Neural cell (in vitro differentiated cells): ENCODE measurements at regions not wholly inside any gene's neighbourhood (a gene's known extent, or its start where the extent isn't known, plus 50 kb on each side); places are given as distances from the start of the nearest gene placed in this dataset.

ENCODE experiments used
- EP300 ChIP-seq: fragments of 450-650 bp; conservative IDR thresholded peaks from 2 replicates; pipeline ENCODE4 v1.6.1; 2014; ENCODE audit warnings: antibody characterized with exemption, mild to moderate bottlenecking, moderate library complexity; ENCODE audit not compliant: poor library complexity, severe bottlenecking
- EZH2 ChIP-seq: fragments of 200-600, 300-800 bp; shearing (Covaris generic), sonication (generic); IDR thresholded peaks from 2 replicates; pipeline ENCODE4 v1.6.1; 2014; ENCODE audit warnings: antibody characterized with exemption, low read length, borderline replicate concordance, mild to moderate bottlenecking; ENCODE audit not compliant: insufficient read depth, poor library complexity, severe bottlenecking
- POLR2AphosphoS5 ChIP-seq: IDR thresholded peaks from 2 replicates; pipeline ENCODE4 v1.6.1; 2012
- TAF1 ChIP-seq: IDR thresholded peaks from 2 replicates; pipeline ENCODE4 v1.6.1; 2012; ENCODE audit warnings: low read depth
- TF ChIP-seq, protein P1 (sequence below): fragments of 450-650 bp; IDR thresholded peaks from 2 replicates; pipeline ENCODE4 v1.5.1; 2014; ENCODE audit warnings: antibody characterized with exemption, mild to moderate bottlenecking, moderate library complexity; ENCODE audit not compliant: poor library complexity, severe bottlenecking
- TF ChIP-seq, protein P2 (sequence below): IDR thresholded peaks from 2 replicates; pipeline ENCODE4 v1.6.1; 2012; ENCODE audit warnings: borderline replicate concordance

DNA sequence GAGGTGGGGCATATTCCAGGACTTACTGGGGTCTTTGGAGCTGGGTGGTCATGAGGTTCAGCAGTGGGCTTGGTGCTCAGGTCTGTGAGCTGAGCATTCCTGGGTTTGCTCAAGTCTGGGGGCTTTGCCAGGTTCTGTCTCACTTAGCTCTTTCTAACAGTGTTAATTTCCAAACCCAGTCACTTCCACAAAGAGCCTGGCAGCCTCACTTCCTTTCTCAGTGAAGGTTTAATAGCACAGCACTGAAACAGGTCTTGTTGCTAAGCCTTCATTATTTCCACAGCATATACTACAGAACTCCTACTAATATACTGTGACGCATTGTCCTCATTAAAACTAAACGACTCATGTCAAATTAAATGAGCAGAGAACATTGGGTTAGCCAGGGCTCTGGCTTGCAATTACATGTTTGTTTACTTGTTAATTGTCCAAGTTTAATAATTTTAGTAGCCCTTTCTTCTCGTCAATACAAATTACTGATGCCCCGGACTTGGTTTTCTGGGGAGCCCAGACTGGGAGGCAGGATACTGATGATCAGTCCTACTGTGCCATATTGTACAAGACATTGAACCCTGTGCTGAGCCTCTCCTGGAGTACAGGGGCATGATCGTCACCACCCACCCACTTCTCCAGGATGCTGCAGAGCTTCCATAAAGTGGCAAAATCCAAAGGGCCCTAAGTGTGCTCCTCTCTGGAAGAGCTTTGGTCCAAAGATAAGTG, 170.7 kb downstream of the IER5 start:
- TF ChIP-seq, protein P1, sequence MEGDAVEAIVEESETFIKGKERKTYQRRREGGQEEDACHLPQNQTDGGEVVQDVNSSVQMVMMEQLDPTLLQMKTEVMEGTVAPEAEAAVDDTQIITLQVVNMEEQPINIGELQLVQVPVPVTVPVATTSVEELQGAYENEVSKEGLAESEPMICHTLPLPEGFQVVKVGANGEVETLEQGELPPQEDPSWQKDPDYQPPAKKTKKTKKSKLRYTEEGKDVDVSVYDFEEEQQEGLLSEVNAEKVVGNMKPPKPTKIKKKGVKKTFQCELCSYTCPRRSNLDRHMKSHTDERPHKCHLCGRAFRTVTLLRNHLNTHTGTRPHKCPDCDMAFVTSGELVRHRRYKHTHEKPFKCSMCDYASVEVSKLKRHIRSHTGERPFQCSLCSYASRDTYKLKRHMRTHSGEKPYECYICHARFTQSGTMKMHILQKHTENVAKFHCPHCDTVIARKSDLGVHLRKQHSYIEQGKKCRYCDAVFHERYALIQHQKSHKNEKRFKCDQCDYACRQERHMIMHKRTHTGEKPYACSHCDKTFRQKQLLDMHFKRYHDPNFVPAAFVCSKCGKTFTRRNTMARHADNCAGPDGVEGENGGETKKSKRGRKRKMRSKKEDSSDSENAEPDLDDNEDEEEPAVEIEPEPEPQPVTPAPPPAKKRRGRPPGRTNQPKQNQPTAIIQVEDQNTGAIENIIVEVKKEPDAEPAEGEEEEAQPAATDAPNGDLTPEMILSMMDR, result no peak
- TF ChIP-seq, protein P2, sequence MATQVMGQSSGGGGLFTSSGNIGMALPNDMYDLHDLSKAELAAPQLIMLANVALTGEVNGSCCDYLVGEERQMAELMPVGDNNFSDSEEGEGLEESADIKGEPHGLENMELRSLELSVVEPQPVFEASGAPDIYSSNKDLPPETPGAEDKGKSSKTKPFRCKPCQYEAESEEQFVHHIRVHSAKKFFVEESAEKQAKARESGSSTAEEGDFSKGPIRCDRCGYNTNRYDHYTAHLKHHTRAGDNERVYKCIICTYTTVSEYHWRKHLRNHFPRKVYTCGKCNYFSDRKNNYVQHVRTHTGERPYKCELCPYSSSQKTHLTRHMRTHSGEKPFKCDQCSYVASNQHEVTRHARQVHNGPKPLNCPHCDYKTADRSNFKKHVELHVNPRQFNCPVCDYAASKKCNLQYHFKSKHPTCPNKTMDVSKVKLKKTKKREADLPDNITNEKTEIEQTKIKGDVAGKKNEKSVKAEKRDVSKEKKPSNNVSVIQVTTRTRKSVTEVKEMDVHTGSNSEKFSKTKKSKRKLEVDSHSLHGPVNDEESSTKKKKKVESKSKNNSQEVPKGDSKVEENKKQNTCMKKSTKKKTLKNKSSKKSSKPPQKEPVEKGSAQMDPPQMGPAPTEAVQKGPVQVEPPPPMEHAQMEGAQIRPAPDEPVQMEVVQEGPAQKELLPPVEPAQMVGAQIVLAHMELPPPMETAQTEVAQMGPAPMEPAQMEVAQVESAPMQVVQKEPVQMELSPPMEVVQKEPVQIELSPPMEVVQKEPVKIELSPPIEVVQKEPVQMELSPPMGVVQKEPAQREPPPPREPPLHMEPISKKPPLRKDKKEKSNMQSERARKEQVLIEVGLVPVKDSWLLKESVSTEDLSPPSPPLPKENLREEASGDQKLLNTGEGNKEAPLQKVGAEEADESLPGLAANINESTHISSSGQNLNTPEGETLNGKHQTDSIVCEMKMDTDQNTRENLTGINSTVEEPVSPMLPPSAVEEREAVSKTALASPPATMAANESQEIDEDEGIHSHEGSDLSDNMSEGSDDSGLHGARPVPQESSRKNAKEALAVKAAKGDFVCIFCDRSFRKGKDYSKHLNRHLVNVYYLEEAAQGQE, result no peak
- TF ChIP-seq EZH2, result no peak
- no peak for TF ChIP-seq POLR2AphosphoS5
- TF ChIP-seq EP300, result no peak
- no peak for TF ChIP-seq TAF1
